Limb (tissue), 2 donors: ENCODE measurements at regions not wholly inside any gene's neighbourhood (a gene's known extent, or its start where the extent isn't known, plus 50 kb on each side); places are given as distances from the start of the nearest gene placed in this dataset.
A peak's percentile ranks its signal among the peaks of the same experiment; 100 is the strongest.

Experiments
- DNase-seq, 2 donors: peaks; one replicate each; pipeline ENCODE4 v3.0.0-alpha.2; 2016; ENCODE audit errors: extremely low spot score in 2 of 2

- DNase-seq: no peak
Measured at GRCh38 chr1:5716126-5716525, 276.1 kb downstream of the NPHP4 start.

- no peak for DNase-seq
Measured at GRCh38 chr1:5713101-5714010, 278.9 kb downstream of the NPHP4 start.

GRCh38 chr1:5711956-5712645, 280.1 kb downstream of the NPHP4 start:
- DNase-seq: no peak

DNA sequence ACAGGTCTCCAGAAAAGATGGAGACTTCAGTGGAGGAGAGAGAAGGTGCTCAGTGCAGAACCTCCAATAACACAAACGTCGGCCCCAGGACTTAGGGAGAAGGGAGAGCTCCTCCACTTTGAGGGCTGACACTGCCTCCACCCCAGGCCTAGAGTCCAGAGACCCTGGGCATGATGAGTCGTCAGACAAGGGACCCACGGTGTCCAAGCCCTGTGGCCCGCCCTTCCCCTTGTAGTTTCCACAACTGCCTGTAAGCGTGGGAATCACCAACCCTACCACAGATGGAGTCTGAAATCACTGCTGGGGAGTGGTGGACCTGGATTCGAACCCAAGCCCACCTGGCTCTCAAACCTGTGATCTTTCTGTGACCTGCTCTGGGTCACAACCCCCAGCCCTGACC, 281.1 kb downstream of the NPHP4 start:
- no peak for DNase-seq

- no peak for DNase-seq
Measured at GRCh38 chr1:5709976-5710375, 282.2 kb downstream of the NPHP4 start.

GRCh38 chr1:5709461-5709975, 282.7 kb downstream of the NPHP4 start:
- peak in 1 of 2 donors; percentile 32 for DNase-seq

DNA sequence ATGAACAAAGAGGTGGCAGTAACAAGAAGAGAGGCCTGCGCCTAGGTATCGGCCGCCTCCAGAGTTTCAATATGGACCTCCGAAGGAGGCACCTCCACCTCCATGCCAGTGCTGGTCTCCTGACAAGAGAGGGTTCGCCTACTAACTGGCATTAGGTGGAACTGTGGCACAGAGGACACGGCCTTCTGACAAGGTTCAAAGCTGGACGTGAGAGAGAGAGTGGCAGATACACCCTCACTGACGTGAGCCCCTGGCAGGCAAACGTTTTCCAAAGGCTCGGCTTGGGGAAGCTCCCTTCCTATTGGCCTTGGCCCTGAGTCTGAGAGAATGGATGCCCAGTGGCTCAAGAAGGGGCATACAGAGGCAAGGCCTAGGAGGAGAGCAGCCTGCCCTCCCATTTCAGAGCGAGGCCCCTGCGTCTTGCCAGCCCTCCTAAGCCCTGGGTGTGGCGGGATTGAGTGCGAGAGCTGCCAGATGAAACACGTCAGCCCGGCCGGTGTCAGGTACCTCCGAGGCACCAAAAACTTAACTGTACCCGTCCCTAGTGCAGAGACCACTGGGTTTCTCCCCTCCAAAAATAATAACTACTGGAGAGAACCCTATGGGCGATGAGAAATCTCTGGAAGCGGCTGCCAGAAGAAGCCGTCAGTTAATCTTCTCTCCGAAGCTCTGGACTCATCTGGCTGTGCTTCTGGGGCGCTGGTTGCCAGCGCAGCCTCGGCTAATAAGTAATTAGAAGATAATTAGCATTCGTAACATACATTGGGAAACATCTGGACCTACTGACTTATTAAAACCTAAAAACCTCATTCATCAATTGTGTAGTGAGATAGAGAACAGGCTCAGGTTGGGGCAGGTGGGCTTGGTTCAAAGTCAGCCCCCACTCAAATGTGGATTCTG, 283.6 kb downstream of the NPHP4 start:
- no peak for DNase-seq

DNA sequence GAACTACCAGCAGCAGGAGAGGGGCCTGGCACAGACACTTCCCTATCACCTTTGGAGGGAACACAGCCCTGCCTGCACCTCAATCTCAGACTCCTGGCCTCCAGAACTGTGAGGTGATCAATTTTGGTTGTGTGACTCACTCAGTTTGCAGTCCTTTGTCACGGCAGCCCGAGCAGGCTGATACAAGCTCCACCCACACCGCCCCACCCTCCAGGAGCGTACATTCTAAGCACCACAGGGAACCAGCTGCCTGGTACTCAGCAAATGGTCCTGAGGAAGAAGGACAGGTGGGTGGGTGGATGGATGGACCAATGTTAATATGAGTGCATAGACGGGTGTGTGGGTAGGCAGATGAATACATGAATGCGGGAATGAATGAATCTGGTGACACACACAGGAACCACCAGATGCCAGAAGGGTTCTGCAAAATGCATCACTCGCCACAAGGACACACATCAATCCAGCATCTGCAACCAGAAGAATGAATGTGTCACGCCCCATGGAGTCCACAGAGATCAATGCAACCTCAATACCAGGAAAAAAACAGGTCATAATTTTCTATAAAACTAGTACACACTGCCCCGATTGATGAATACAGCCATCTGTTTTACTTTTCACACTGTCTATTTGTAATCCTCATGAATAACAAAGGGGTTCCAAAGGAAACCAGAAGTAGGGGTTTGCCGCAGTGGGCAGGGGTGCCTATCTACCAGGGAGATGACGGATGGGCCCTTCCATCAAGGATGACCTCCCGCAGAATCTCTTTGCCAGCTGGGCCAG, 284.5 kb downstream of the NPHP4 start:
- DNase-seq: no peak

- no peak for DNase-seq
Measured at GRCh38 chr1:5706239-5706638, 286.0 kb downstream of the NPHP4 start.

GRCh38 chr1:5705751-5706150, 286.5 kb downstream of the NPHP4 start:
- DNase-seq: no peak

- no peak for DNase-seq
Measured at GRCh38 chr1:5704561-5705514, 287.4 kb downstream of the NPHP4 start.

DNA sequence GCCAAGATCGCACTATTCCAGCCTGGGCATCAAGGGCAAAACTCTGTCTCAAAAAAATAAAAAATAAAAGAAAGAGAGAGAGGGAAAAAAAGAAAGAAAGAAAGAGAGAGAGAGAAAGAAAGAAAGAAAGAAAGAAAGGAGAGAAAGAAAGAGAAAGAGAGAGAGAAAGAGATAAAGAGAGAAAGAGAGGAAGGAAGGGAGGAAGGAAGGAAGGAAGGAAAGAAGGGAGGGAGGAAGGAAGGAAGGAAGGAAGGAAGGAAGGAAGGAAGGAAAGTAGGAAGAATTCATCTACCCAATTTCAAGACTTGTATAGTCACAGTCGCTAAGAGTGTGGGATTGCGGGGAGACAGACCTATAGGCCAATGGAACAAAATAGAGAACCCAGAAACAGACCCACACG, 290.6 kb downstream of the NPHP4 start:
- no peak for DNase-seq

DNA sequence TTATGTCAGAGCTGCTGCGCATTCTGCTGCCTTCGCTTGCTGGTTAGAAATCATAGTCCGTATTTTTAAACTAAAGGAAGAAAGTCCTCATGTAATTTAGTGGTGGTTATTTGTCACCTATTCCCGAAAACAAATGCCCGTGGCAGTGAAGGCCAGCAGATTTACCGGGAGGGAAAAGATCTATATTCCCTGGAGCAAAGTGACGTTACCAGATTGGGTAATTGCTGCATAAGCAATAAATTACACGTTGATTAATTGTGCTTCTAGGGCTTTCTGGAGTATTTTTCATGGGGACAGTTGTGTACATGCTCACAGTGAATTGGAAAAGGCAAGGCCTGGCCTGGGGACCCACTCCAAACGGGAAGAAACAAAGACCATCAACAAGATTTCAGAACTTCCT, 298.7 kb downstream of the NPHP4 start:
- DNase-seq: no peak

DNA sequence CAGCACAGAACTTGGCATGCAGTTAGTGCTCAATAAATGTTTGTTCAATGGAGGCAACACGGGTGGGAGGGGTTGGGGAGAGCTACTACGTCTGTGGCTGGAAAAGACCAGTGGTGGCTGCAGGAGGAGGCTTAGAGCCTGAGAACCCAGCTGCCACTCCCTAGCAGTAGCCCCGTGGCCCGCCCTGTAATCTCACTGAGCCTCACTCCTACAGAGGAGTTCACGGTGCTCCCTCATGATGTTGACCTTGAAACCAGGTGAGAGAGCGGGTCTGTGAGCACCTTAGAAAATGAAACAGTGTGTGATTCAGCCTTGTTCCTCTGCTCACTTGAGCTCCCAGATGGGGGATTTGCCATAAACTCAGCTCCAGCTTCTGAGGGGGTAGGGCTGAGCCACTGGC, 299.6 kb downstream of the NPHP4 start:
- DNase-seq: no peak

DNA sequence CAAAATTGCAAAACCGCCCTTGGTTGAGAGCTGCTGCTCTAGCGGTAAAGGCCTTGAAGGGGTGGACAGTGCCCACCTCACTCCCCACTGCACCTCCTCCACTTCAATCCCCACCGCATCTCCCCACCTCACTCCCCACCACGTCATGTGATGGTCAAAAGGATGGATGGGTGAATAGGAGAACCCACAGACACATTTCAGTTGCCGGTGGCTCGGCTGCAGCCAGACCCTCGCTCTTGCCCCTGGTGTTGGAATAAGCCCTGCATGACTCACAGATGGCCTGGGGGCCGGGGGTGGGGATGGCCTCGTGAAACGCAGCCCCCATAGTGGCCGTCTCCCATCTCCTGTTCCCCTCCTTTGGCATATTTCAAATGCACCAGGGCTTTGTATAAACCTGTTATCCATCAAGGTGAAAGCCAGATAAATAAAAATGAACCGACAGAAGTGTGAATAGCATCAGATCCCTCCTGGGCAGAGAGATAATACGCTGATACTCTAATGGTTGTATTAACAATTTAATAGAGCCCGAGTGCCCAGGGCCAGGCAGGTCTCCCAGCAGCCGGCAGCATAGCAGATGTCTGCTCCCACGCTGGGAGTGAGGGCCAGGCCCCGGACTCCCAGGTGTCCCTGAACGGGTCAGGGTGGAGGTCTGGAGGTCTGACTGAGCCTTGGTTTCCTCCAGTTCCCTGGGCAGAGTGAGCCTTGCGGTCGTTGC, 300.3 kb downstream of the NPHP4 start:
- DNase-seq: no peak

DNA sequence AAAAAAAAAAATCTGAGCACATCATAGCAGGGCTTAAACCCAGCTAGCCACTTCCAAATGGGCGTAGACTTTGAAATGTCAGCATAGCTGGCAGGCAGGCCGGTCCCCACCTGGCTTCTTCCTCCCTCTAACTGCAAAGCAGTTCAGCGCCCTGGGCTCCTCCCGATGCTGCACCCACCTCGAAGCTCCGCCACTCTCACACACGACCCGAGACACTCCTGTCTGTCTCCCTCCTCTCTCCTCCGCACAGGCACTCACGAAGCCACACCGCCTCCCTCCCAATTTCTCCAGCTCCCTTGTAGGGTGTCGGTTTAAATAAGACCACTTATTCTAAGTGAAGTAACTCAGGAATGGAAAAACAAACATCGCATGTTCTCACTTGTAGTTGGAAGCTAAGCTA, 301.3 kb downstream of the NPHP4 start:
- DNase-seq: no peak

DNA sequence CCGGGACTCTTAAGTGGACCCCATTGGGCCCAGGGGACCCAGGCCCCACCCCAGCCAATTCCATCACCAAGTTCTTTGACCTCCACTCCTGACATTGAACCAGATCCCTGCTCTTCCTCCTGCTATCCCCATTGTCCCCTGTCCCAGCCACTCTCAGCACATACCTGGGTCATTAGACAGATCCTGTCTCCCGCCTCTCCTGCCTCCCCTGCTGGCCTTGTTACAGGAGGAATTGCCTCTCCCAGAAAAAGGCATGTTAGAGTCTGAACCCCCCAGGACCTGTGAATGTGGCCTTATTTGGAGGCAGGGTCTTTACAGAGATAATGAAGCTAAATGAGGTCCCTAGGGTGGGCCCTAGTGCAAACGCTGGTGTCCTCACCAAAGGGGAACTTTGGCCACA, 301.9 kb downstream of the NPHP4 start:
- DNase-seq: no peak

DNA sequence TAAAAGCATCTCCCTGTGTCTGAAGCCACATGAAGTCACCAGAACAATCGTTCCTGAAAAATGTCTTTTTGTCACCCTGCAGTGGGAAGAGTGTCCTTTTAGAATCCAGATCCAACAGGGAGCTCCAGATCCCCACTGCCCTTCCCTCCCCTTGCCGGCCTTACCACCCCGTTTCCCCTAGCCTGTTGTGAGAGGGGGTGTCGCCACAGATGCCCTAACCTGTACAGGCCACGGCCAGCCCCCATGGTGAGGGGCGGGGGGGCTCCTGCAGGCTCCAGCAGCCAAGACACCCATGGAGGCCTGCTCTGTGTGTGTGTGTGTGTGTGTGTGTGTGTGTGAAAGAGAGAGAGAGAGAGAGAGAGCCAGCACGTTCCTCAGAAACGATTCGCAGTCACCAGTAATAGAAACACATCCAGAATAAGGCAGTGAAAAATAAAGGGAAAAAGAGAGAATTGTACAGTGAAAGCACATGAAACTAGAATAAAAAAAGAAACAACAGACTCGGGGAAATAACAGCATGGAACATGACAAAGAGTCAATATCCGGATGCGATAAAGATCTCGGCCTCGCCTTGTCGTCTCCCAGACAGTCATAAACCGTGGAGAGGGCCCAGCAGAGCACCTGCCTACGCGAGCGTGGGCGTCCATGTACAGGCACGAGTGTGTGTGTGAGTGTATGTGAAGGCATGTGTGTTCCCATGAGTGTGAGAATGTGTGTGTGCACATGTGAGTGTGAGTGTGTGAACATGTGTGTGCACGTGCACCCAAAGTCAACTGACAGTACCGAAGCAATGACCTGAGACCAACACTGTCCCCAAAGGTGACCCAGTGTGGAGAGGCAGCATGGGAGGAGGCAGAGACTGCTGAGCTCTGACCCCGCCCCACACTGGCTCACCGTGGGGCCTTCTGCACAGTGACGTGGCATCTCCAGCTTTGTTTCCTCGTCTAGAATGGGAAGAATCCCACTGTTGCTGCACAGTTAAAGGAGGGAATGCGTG, 303.8 kb downstream of the NPHP4 start:
- no peak for DNase-seq
